Spleen (tissue), 11 donors: ENCODE measurements at regions not wholly inside any gene's neighbourhood (a gene's known extent, or its start where the extent isn't known, plus 50 kb on each side); places are given as distances from the start of the nearest gene placed in this dataset.

ENCODE experiments used
- DNase-seq: peaks from one replicate; pipeline ENCODE4 v3.0.0-alpha.2; 2020
- H3K27ac ChIP-seq, 8 donors: fragments of 200-600 bp; sonication (generic) in 7 of 8; 1 replicate in 4 of 8; 2 replicates in 4 of 8; pipeline versions ENCODE4 v1.5.0 to v1.8.0; 2016 to 2021; ENCODE audit warnings: inconsistent platforms in 4 of 8, mild to moderate bottlenecking in 4 of 8, moderate library complexity in 1 of 8
- H3K27me3 ChIP-seq, 7 donors: fragments of 200-600 bp; sonication (generic) in 6 of 7; replicated peaks in 1 of 7; 1 replicate in 4 of 7; 2 replicates in 3 of 7; pipeline versions ENCODE4 v1.5.0 to v1.8.0; 2016 to 2021; ENCODE audit warnings: inconsistent platforms in 3 of 7, mild to moderate bottlenecking in 1 of 7
- H3K36me3 ChIP-seq, 6 donors: fragments of 200-600 bp; sonication (generic) in 5 of 6; 1 replicate in 4 of 6; 2 replicates in 2 of 6; pipeline versions ENCODE4 v1.5.0 to v1.8.0; 2016 to 2021; ENCODE audit warnings: inconsistent platforms in 2 of 6
- H3K4me1 ChIP-seq, 6 donors: fragments of 200-600 bp; sonication (generic) in 5 of 6; 1 replicate in 3 of 6; 2 replicates in 3 of 6; pipeline versions ENCODE4 v1.5.0 to v1.8.0; 2016 to 2021; ENCODE audit warnings: inconsistent platforms in 3 of 6
- H3K4me3 ChIP-seq, 8 donors: fragments of 200-600 bp; sonication (generic) in 7 of 8; 1 replicate in 4 of 8; 2 replicates in 4 of 8; pipeline versions ENCODE4 v1.5.0 to v1.8.0; 2016 to 2021; ENCODE audit warnings: inconsistent platforms in 4 of 8, mild to moderate bottlenecking in 4 of 8, moderate library complexity in 2 of 8
- H3K9me3 ChIP-seq, 8 donors: fragments of 200-600 bp; sonication (generic) in 7 of 8; 1 replicate in 4 of 8; 2 replicates in 4 of 8; pipeline versions ENCODE4 v1.5.0 to v1.8.0; 2016 to 2021; ENCODE audit warnings: inconsistent platforms in 4 of 8
- POLR2A ChIP-seq, 3 donors: fragments of 450-650 bp; IDR thresholded peaks; one replicate each; pipeline ENCODE4 v1.5.1; 2017; ENCODE audit warnings: antibody characterized with exemption in 3 of 3, mild to moderate bottlenecking in 1 of 3
- POLR2AphosphoS5 ChIP-seq, 3 donors: sonication (generic); formaldehyde crosslinking; IDR thresholded peaks; one replicate each; pipeline ENCODE4 v1.5.1; 2017; ENCODE audit warnings: antibody characterized with exemption in 3 of 3
- WGBS, 5 donors: extraction: QIAGEN DNeasy Blood & Tissue Kit in 3 of 5; methylation state at CpG; one replicate each; pipeline versions ENCODE4 v1.1.5 to v1.1.7; 2013 to 2018; 5-methylcytosine and 5-hydroxymethylcytosine counted together
- intact Hi-C: fragments of 100-400 bp; cut with DNase I; formaldehyde crosslinking; loops from one replicate; pipeline ENCODE4 v1.15.0; 2023; ENCODE audit warnings: low total_unique reads
- TF ChIP-seq, protein P1 (sequence below), 11 experiments: fragments of 200-600 bp in 7 of 11; fragments of 450-650 bp in 4 of 11; sonication (generic) in 4 of 11; IDR thresholded peaks in 8 of 11; conservative IDR thresholded peaks in 3 of 11; 1 replicate in 7 of 11; 2 replicates in 4 of 11; pipeline versions ENCODE4 v1.4.0 to v1.8.0; 2016 to 2021; ENCODE audit warnings: antibody characterized with exemption in 11 of 11, inconsistent platforms in 4 of 11, mild to moderate bottlenecking in 1 of 11
- donor health status: healthy with polysubstance abuse.
- donor health status: DM: no; HTN: no; CAD: no; lungs with moderate emphysema.
- donor health status: DM: no; HTN: no; CAD: no.
- donor health status: Bipolar disorder and iron deficiency.
- donor health status: healthy.
- donor health status: DM: no; HTN: no; CAD: no.
- donor health status: DM: yes; HTN: yes; CAD: no.

DNA sequence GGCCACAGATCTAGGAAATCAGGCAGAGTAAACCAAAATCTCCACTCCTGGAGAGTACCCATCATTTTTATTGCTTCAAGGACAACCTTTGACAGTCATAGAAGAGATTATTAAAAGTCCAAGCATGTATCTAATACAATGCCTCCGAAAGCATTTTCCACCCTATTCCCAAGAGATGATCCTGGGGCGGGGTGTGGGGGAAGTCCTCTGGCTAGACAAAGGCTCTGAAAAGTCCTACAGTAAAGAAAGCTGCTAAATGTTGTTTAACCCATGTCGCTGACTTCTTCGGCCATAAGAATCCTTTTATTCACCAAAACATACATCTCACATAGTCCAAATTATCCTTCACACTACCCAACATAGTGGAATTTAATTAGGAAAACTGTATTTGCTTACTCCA lies 115.7 kb upstream of the STT3B start:
- Histone ChIP-seq H3K36me3 (no peaks in the 10 kb centered on the region), H3K9me3 (no peaks in the 10 kb centered on the region), H3K27me3 (no peaks in the 10 kb centered on the region), H3K27ac (no peak overlapping the region), H3K4me1 (no peaks in the 10 kb centered on the region), H3K4me3 (no peak overlapping the region)
- 64 to 80% (median 73%) methylated on average over 4 of the region's 4 CpGs for WGBS, 5 donors
- no peak for DNase-seq
- intact Hi-C loops, result no loop called here
- TF ChIP-seq, protein P1, sequence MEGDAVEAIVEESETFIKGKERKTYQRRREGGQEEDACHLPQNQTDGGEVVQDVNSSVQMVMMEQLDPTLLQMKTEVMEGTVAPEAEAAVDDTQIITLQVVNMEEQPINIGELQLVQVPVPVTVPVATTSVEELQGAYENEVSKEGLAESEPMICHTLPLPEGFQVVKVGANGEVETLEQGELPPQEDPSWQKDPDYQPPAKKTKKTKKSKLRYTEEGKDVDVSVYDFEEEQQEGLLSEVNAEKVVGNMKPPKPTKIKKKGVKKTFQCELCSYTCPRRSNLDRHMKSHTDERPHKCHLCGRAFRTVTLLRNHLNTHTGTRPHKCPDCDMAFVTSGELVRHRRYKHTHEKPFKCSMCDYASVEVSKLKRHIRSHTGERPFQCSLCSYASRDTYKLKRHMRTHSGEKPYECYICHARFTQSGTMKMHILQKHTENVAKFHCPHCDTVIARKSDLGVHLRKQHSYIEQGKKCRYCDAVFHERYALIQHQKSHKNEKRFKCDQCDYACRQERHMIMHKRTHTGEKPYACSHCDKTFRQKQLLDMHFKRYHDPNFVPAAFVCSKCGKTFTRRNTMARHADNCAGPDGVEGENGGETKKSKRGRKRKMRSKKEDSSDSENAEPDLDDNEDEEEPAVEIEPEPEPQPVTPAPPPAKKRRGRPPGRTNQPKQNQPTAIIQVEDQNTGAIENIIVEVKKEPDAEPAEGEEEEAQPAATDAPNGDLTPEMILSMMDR (IDR thresholded peaks at IDR 0.05 in 8 of 11, conservative IDR thresholded peaks at IDR 0.05 in 3 of 11), result no peak
- TF ChIP-seq POLR2AphosphoS5 (IDR thresholded peaks at IDR 0.05), result no peak
- TF ChIP-seq POLR2A (IDR thresholded peaks at IDR 0.05), result no peak

DNA sequence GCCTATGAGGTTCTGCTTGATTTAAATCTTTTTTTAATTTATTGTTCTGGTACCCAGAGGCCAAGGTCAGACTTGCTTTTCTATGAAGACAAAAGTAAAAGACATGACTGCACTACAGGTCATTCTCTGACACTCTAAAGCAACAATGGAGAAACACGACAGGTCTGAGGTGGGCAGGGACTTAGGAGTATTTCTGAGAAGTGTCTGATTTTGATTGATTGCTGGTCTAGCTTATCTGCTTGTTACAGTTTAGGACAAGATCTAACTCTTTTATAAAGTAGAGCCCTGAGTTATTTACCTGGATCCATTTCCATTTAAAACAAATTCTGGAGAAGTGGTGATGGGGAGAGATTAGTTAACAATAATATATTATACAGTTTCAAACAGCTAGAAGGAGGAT lies 115.2 kb upstream of the STT3B start:
- H3K9me3 ChIP-seq, result no peaks in the 10 kb centered on the region
- H3K27me3 ChIP-seq, result no peaks in the 10 kb centered on the region
- WGBS, 5 donors, result 47 to 65% (median 53%) methylated on average over 1 of the region's 1 CpG
- no peak for TF ChIP-seq POLR2AphosphoS5 (IDR thresholded peaks at IDR 0.05)
- TF ChIP-seq, protein P1 (IDR thresholded peaks at IDR 0.05 in 8 of 11, conservative IDR thresholded peaks at IDR 0.05 in 3 of 11), result no peak
- H3K4me3 ChIP-seq, result no peak overlapping the region
- DNase-seq, result no peak
- no peak overlapping the region for H3K27ac ChIP-seq
- H3K4me1 ChIP-seq, result no peaks in the 10 kb centered on the region
- no peaks in the 10 kb centered on the region for H3K36me3 ChIP-seq
- intact Hi-C loops, result no loop called here

DNA sequence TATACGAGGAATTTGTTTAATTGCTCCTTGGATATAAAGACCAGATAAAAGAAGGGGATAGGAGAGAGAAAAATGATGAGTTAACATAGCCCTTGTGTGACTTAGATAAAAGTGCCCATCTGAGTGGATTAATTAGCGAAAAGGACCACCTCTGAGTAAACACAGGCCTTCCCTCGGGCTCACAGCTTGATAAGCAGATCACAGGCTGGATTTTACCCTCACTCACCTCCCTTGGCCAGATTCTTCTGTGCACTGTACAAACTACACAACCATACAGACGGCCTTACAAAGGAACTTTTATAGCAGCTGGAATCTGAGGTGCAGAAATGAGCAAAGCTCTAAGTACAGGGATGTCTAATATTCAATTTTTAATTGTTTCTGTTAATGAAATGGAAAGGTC lies 112.4 kb upstream of the STT3B start:
- TF ChIP-seq POLR2A (IDR thresholded peaks at IDR 0.05), result no peak
- TF ChIP-seq POLR2AphosphoS5 (IDR thresholded peaks at IDR 0.05), result no peak
- TF ChIP-seq, protein P1 (IDR thresholded peaks at IDR 0.05 in 8 of 11, conservative IDR thresholded peaks at IDR 0.05 in 3 of 11), result no peak
- intact Hi-C loops, result no loop called here

DNA sequence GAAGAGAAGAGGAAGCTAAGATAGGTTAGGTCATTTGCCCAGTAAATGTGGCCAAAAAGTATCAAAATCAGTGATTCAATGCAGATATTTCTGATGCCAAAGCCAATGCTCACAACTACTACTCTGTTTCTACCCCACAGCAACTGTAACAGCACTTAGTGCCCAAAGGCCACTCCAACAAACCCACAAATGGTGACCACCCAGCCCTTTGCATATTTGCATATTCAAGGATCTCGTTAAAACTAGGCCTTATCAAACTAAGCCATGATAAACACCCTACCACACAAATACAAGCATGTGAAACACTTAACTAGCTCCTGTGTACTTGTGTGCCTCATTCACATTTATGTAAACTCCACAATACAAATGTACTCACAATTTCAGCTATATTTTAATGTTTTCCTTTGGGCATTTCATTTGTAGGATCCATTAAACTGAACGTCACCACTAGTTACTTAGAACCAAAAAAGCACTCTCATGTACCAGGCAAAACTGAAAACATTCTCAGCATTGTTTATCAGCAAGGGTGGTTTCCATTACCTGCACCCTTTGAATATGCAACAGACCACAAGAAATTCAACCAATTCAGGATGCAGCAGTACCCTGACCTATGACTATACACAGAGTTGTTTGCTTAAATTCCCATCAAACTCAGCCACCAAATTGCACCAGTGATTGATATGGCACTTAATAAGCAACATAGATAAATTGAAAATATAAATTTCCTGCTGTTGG lies 111.2 kb upstream of the STT3B start:
- Histone ChIP-seq H3K27ac (no peak overlapping the region), H3K4me3 (no peak overlapping the region), H3K27me3 (no peaks in the 10 kb centered on the region), H3K36me3 (no peaks in the 10 kb centered on the region), H3K9me3 (peaks cover 0 to 10% (median 0%) of the 10 kb centered on the region in 8 donors), H3K4me1 (no peaks in the 10 kb centered on the region)
- no peak for DNase-seq
- TF ChIP-seq POLR2AphosphoS5 (IDR thresholded peaks at IDR 0.05) (no peak), POLR2A (IDR thresholded peaks at IDR 0.05) (no peak)
- TF ChIP-seq, protein P1 (IDR thresholded peaks at IDR 0.05 in 8 of 11, conservative IDR thresholded peaks at IDR 0.05 in 3 of 11), result no peak
- WGBS, 5 donors, result 85 to 89% (median 88%) methylated on average over 2 of the region's 2 CpGs
- intact Hi-C loops, result no loop called here

More for the DNA sequence above, 112.4 kb upstream of the STT3B start:
- 87 to 96% (median 91%) methylated on average over 4 of the region's 4 CpGs for WGBS, 5 donors
- Histone ChIP-seq H3K4me1 (no peaks in the 10 kb centered on the region), H3K36me3 (no peaks in the 10 kb centered on the region), H3K9me3 (peaks cover 0 to 4% (median 0%) of the 10 kb centered on the region in 8 donors), H3K27ac (no peak overlapping the region), H3K27me3 (no peaks in the 10 kb centered on the region), H3K4me3 (no peak overlapping the region)
- DNase-seq, result no peak
